Caki2 (cell line): ENCODE measurements at regions not wholly inside any gene's neighbourhood (a gene's known extent, or its start where the extent isn't known, plus 50 kb on each side); places are given as distances from the start of the nearest gene placed in this dataset.
A peak's percentile ranks its signal among the peaks of the same experiment; 100 is the strongest.

Source experiments
- DNase-seq: peaks from one replicate; pipeline ENCODE4 v3.0.0-alpha.2; 2015; ENCODE audit warnings: low read depth
- in situ Hi-C: cut with HindIII; loops from 2 replicates; pipeline ENCODE4 v1.10.0; 2016; ENCODE audit warnings: low sequenced_read_pairs, low pct_unique_long_range_greater_than_20kb, mixed read lengths

- in situ Hi-C loops: no loop called here
- DNase-seq: no peak
Observed at GRCh38 chr11:92362989-92363388, 138.4 kb downstream of the FAT3 start.

- DNase-seq: no peak
- in situ Hi-C loops: no loop called here
Observed at GRCh38 chr11:92364177-92364576, 139.6 kb downstream of the FAT3 start.

DNA sequence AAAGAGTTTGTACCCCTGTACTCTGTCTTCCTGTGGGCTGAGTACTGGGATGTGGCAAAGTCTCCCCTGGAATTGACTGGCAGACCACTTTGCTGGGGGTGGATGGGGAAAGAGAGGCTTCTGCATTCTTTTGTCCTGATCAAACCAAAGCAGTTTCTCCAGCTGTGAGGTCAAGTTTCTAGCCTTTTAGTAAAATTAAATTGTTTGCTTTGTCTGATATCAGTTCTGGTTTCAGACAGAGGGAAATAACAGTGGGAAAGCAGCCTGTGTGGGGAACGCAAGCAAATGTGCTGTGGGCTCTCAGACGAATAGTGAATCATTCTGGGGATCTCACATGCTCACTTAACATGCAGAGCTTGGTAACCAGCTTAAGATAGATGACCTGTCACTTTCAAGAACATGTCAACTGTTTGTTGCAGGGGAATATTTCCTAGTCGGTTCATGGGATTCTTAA is 151.6 kb downstream of the FAT3 start:
- in situ Hi-C loops: no loop called here
- peak; percentile 36 for DNase-seq

DNA sequence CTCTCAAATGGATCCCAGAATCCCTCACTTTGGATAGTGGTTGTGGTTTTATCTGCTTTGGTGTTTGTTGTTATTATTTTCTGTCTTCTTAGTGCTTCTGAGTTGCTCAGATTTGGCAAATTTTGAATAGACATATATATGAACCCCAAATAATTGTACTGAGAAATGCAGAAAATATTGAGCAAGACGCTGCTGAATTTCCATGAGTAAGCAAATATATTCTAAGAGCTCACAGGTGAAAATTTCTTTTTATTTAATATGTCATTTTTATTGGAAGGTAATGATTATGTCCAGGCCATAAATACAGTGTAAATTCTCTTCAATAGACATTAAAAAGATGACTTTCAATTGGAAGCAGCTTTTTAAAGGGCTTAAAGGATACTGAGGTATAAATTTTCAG is 152.1 kb downstream of the FAT3 start:
- DNase-seq: no peak
- in situ Hi-C loops: no loop called here

DNA sequence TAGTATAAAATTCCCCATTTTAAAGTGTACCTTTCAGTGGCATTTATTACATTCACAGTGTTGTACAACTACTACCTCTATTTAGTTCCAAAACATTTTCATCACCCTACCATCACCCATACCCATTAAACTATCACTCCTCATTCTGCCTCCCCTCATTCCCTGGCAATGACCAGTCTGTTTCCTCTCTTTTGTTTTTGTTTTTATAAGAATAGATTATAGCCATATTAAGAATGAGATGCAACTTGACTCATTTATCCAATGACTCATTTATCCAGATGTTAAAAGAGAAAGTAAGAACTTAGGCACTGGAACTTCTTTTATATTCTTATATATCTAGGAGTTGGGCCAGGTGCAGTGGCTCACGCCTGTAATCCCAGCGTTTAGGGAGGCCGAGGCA is 156.3 kb downstream of the FAT3 start:
- DNase-seq: peak; percentile 44
- in situ Hi-C loops: no loop called here

GRCh38 chr11:92382311-92382710 is 157.7 kb downstream of the FAT3 start:
- in situ Hi-C loops: no loop called here

DNA sequence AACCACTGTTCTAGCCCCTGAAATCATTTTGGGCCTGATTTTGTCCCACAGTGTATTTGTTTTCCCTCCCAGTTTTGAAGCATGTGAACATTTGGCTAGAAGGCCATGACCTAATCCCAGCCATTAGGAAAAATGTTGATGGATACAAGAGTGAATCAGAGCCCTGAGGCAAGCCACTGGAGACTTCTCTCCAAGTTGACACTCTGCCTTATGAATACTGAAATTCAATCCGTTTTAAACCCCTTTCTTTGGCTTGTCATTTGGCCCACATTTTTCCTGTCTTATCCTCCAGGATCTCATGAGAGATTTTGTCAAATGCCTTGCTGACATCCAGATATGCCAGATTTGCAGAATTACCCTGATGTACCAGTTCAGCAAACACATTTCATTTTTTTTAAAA is 158.8 kb downstream of the FAT3 start:
- in situ Hi-C loops: no loop called here
- peak; percentile 44 for DNase-seq

More at GRCh38 chr11:92382311-92382710, 157.7 kb downstream of the FAT3 start:
- DNase-seq: no peak

DNA sequence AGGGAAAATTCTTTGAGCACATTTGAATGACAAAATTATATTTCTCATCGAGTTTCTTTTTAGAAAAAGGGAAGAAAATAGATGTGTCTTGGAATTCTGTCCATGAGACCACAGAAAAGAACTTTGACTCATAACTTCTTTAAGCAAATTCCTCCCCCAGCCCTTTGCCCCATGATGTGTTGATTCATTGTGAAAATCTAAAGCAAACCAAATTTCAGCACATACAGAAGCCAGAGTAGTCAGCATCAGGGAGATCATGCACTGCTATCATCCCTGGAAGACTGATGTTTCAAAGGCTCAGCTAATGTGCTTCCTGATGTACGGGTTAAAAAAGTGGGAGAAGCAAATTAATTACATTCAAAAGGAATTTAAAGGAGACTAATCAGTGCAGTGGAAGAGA is 159.7 kb downstream of the FAT3 start:
- in situ Hi-C loops: no loop called here
- no peak for DNase-seq

DNA sequence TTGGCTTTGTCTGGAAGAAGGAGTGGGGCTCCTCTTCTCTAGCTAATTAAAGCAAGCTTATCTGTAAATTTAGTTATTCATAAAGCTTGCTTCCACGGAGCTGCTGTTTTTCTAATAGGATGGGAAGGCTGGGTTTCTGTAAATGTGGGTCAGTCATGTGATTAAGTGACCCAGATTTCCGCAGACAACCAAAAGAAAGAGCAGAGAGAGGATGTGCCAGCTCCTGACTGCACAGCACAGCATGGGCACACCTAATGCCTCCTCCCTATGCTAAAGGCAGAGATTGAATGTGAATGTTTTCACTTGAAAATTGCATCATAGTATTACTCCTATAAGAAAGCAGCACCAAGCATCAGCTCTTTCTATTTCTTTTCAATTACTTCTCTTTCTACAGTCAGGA is 160.2 kb downstream of the FAT3 start:
- in situ Hi-C loops: no loop called here
- no peak for DNase-seq

GRCh38 chr11:92386577-92386976 is 162.0 kb downstream of the FAT3 start:
- in situ Hi-C loops: no loop called here
- DNase-seq: no peak

GRCh38 chr11:92387859-92388258 is 163.2 kb downstream of the FAT3 start:
- in situ Hi-C loops: no loop called here
- DNase-seq: no peak

DNA sequence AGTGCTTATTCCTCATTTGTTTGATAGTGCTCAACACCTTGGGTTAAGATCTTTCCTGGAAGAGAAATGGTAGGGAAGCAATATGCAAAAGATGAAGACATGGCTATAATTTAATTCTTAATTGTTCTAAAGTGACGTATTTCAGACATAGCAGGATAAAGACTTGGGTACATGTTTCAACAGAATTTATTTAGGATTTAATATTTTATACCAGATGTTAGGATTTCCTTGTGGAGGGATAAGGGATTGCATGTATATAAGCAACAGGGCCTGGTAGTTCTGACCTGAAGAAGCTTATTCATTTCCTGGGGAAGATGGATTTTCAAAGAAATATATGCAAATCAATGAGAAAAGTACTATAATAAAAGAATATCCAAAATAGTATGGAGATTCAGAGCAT is 163.8 kb downstream of the FAT3 start:
- DNase-seq: no peak
- in situ Hi-C loops: no loop called here

GRCh38 chr11:92390783-92391182 is 166.2 kb downstream of the FAT3 start:
- no peak for DNase-seq
- in situ Hi-C loops: no loop called here

DNA sequence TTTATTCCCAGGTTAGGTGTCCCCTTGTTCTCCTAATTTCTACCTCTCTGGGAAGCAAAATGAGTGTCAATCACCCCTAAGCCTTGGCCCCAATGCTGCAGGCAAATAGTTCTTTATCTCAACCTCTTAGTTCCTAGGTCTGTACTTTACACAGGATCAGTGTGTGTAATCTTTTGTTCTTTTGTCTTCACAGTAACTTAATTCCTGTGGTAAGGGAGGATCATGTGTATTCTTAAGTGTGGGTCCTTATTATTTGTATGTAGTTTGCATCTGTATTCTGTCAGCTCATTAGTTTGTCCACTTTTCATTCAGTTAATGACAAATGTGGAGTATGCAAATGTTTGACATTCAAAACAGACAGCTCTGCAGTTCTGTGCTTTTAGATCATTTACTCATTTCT is 166.7 kb downstream of the FAT3 start:
- no peak for DNase-seq
- in situ Hi-C loops: no loop called here

DNA sequence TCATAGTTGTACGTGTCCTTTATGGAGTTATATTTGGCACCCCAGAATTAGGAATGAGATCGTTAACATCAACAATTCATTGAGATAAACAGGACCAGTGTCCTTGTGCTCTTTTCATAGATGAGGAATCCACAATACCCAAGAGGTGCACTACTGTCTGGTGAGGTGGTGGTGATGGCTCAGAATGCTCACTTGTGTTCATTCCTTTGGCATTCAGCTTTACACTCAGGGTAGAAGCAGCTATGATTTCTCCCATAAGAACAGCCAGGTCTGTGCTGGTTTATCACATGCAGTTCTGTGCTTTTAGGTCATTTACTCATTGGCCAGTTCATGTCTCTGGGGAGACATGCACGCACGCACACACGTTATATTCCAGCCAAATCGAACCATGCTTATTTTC is 167.2 kb downstream of the FAT3 start:
- in situ Hi-C loops: no loop called here
- DNase-seq: no peak

- DNase-seq: no peak
- in situ Hi-C loops: no loop called here
Observed at GRCh38 chr11:92393218-92393617, 168.6 kb downstream of the FAT3 start.

DNA sequence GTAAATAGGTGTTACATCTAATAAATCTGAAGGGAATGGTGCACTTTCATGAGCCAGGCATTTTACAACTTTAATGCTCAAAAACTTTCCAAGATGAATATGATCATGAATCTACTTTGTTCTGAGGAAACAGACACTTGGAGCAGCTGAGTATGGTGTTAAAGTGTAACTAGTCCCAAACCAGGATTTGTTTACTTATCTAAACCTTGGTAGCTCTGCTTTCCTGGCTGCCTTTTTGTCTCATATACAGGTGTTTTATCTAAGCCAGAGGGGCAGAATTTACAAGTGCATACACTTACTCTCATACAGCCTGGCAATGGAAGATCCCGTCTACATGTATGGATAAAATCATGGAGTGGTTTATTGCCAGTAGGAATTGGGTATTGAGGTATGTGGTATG is 171.5 kb downstream of the FAT3 start:
- in situ Hi-C loops: no loop called here
- DNase-seq: no peak

DNA sequence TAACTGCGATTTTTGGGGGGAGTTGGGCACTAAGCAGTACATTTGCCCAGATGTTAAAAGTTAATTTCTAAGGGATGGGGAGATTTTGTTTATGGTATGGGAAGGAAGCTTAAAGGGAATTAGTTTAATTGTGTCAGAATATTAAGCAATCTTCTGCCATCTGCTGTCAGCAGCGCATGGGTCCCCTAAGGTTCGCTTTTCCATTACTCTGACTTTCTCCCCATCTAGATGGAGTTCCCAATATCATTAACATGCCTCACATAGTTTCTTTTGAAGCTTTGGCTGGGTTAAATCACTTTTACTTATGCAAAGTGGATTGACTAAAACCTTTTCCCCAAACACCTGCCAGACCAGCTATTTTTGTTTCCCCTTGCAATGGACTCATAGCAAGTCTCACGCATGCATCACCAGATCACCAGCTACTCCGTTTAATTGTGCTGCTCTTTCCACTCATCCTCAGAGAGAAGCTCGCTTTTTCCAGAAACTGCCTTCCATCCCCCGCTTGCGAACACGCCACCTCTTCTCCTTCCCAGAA is 172.7 kb downstream of the FAT3 start:
- in situ Hi-C loops: no loop called here
- no peak for DNase-seq

DNA sequence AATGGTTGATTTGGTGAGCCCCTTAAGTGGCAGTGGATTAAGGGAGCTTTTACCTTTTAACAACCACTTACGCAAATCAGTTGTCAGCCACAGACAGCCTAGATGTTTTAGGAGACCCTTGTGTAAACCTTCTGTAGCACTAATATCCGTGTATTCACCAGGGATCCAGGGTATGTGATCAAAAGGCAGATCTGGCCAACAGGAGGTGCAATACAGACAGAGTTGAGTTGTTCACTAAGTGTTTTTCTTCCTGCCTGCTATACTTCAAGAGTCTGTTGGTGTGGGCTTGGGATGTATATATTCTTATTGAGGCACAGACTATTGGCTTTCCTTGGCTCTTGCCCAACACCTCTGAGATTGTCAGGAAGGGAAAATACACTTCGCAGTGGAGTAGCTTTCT is 175.1 kb downstream of the FAT3 start:
- in situ Hi-C loops: no loop called here
- no peak for DNase-seq

DNA sequence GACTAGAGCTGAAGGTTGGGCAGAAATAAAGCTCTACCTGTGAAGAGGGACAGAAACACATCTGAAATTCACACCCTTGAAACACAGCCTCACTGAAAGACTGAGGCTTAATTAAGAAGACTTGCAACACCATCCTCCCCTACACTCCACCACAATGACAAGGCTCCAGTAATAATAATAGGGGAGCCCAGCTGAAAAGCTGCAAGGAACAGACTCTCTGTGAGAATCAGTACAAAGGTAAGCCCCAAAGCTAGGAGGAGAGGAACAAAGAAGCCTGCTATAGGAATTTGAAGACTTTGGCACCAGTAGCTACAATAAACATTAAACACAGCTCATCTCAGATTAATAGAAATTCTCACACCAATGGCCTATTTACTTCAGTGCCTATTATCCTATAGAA is 176.9 kb downstream of the FAT3 start:
- DNase-seq: no peak
- in situ Hi-C loops: no loop called here

DNA sequence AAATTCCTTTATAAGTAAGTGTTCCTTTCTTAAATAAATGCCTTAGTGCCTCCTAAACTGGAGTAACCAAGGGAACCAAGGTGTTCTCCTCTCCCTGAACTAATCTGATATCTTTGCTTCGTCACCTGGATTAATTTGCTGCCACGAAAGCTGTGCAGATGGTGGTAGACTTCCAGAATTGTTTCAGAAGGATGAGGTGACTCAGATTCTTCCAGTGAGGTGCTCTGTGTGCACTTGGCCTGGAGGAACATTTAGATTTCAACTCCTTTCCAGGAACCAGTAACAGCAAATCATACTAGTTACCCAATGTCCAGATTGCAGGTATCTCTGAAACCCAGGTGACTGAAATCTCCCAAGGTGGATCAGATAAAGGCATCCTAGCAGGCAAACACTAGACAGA is 181.9 kb downstream of the FAT3 start:
- in situ Hi-C loops: no loop called here
- no peak for DNase-seq
